ENCODE measurements at regions not wholly inside any gene's neighbourhood (a gene's known extent, or its start where the extent isn't known, plus 50 kb on each side); places are given as distances from the start of the nearest gene placed in this dataset.

DNA sequence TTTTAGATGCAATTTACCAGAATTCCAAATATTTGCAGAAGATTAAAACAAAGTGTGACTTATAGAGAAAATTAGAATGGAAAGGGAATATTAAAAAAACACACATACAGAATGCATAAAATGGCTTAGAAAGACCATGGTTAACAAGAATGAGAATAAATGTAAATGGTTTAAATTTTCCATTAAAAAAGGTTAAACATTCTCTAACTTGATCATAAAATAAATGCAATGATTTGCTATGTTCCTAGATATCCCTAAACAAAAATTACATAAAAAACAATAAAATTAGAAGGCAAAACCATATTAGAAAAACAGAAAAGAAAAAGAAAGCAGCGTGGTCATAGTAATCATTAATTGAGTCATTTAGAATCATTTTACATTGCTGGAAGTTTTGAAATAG is 152.5 kb downstream of the TMEM38B start:
- TF ChIP-seq, protein P1, sequence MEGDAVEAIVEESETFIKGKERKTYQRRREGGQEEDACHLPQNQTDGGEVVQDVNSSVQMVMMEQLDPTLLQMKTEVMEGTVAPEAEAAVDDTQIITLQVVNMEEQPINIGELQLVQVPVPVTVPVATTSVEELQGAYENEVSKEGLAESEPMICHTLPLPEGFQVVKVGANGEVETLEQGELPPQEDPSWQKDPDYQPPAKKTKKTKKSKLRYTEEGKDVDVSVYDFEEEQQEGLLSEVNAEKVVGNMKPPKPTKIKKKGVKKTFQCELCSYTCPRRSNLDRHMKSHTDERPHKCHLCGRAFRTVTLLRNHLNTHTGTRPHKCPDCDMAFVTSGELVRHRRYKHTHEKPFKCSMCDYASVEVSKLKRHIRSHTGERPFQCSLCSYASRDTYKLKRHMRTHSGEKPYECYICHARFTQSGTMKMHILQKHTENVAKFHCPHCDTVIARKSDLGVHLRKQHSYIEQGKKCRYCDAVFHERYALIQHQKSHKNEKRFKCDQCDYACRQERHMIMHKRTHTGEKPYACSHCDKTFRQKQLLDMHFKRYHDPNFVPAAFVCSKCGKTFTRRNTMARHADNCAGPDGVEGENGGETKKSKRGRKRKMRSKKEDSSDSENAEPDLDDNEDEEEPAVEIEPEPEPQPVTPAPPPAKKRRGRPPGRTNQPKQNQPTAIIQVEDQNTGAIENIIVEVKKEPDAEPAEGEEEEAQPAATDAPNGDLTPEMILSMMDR (IDR thresholded peaks at IDR 0.05): no peak
- no peak for TF ChIP-seq POLR2A (IDR thresholded peaks at IDR 0.05)

Measured in uterus (tissue), 2 donors.